GM18498 (cell line): ENCODE measurements at regions not wholly inside any gene's neighbourhood (a gene's known extent, or its start where the extent isn't known, plus 50 kb on each side); places are given as distances from the start of the nearest gene placed in this dataset.
A peak's percentile ranks its signal among the peaks of the same experiment; 100 is the strongest.

ENCODE experiments used
- ATAC-seq: cut with Tn5 transposase; IDR thresholded peaks from one replicate; pipeline ENCODE4 v1.9.1; 2021; ENCODE audit warnings: mild to moderate bottlenecking, moderate library complexity; ENCODE audit not compliant: unreplicated experiment

- ATAC-seq: no peak
Measured at GRCh38 chr12:89909753-89910152, 201.1 kb upstream of the ATP2B1 start.

GRCh38 chr12:89907659-89908058 is 199.0 kb upstream of the ATP2B1 start:
- no peak for ATAC-seq

- no peak for ATAC-seq
Measured at GRCh38 chr12:89906824-89907223, 198.2 kb upstream of the ATP2B1 start.

GRCh38 chr12:89906178-89906577 is 197.5 kb upstream of the ATP2B1 start:
- ATAC-seq: no peak

- no peak for ATAC-seq
Measured at GRCh38 chr12:89901906-89902642, 193.4 kb upstream of the ATP2B1 start.

- no peak for ATAC-seq
Measured at GRCh38 chr12:89901319-89901718, 192.7 kb upstream of the ATP2B1 start.

- no peak for ATAC-seq
Measured at GRCh38 chr12:89899651-89900050, 191.0 kb upstream of the ATP2B1 start.

- ATAC-seq: no peak
Measured at GRCh38 chr12:89895591-89895990, 187.0 kb upstream of the ATP2B1 start.

GRCh38 chr12:89895101-89895500 is 186.5 kb upstream of the ATP2B1 start:
- ATAC-seq: no peak

- no peak for ATAC-seq
Measured at GRCh38 chr12:89893972-89894706, 185.5 kb upstream of the ATP2B1 start.

GRCh38 chr12:89892436-89892835 is 183.8 kb upstream of the ATP2B1 start:
- ATAC-seq: no peak

GRCh38 chr12:89891933-89892332 is 183.3 kb upstream of the ATP2B1 start:
- no peak for ATAC-seq

GRCh38 chr12:89890161-89890560 is 181.5 kb upstream of the ATP2B1 start:
- no peak for ATAC-seq

GRCh38 chr12:89889062-89889461 is 180.4 kb upstream of the ATP2B1 start:
- ATAC-seq: no peak

- no peak for ATAC-seq
Measured at GRCh38 chr12:89884952-89885351, 176.3 kb upstream of the ATP2B1 start.

GRCh38 chr12:89884416-89884898 is 175.8 kb upstream of the ATP2B1 start:
- no peak for ATAC-seq

- ATAC-seq: no peak
Measured at GRCh38 chr12:89883630-89884389, 175.2 kb upstream of the ATP2B1 start.

- ATAC-seq: no peak
Measured at GRCh38 chr12:89882792-89883191, 174.2 kb upstream of the ATP2B1 start.

- peak; percentile 38 for ATAC-seq
Measured at GRCh38 chr12:89882050-89882449, 173.4 kb upstream of the ATP2B1 start.

- peak; percentile 95 for ATAC-seq
Measured at GRCh38 chr12:89880690-89881350, 172.2 kb upstream of the ATP2B1 start.

GRCh38 chr12:89879766-89880165 is 171.1 kb upstream of the ATP2B1 start:
- no peak for ATAC-seq
